SK-N-SH treated with all-trans-retinoic acid at 6 μM for 48 hours (cell line): ENCODE measurements at regions not wholly inside any gene's neighbourhood (a gene's known extent, or its start where the extent isn't known, plus 50 kb on each side); places are given as distances from the start of the nearest gene placed in this dataset.

Source experiments
- ARNTL ChIP-seq: fragments of 450-650 bp; formaldehyde crosslinking; IDR thresholded peaks from 2 replicates; pipeline ENCODE4 v1.5.0; 2020; ENCODE audit warnings: low read depth, mild to moderate bottlenecking, moderate library complexity, borderline replicate concordance
- GLIS3 ChIP-seq: fragments of 250-450 bp; sonication (Bioruptor Pico); IDR thresholded peaks from 2 replicates; pipeline ENCODE4 v1.5.0; 2020; ENCODE audit warnings: mild to moderate bottlenecking, moderate library complexity
- OSR1 ChIP-seq: fragments of 250-450 bp; sonication (Bioruptor Pico); IDR thresholded peaks from 2 replicates; pipeline ENCODE4 v1.8.0; 2022; ENCODE audit warnings: moderate library complexity, mild to moderate bottlenecking, inconsistent platforms
- RARB ChIP-seq: fragments of 250-450 bp; sonication (Bioruptor Pico); IDR thresholded peaks from 2 replicates; pipeline ENCODE4 v1.8.0; 2021; ENCODE audit warnings: mild to moderate bottlenecking, moderate library complexity
- SNAI2 ChIP-seq: fragments of 250-450 bp; sonication (Bioruptor Pico); IDR thresholded peaks from 2 replicates; pipeline ENCODE4 v1.5.0; 2020; ENCODE audit warnings: mild to moderate bottlenecking, moderate library complexity
- ZFP3 ChIP-seq: fragments of 250-450 bp; sonication (Bioruptor Pico); IDR thresholded peaks from 2 replicates; pipeline ENCODE4 v1.5.0; 2020; ENCODE audit warnings: mild to moderate bottlenecking, moderate library complexity
- ZFP30 ChIP-seq: fragments of 450-650 bp; formaldehyde crosslinking; IDR thresholded peaks from 2 replicates; pipeline ENCODE4 v1.5.0; 2022; ENCODE audit warnings: mild to moderate bottlenecking, moderate library complexity
- ZNF70 ChIP-seq: fragments of 450-650 bp; formaldehyde crosslinking; IDR thresholded peaks from 2 replicates; pipeline ENCODE4 v1.5.0; 2020; ENCODE audit warnings: mild to moderate bottlenecking, moderate library complexity

GRCh38 chr4:170627418-170627817, 537.7 kb upstream of the AADAT start:
- no peak for TF ChIP-seq ARNTL (CRISPR knock-in tag)
- TF ChIP-seq SNAI2: no peak
- TF ChIP-seq ZFP30: no peak
- TF ChIP-seq ZFP3 (CRISPR knock-in tag): no peak
- no peak for TF ChIP-seq RARB (CRISPR knock-in tag)
- TF ChIP-seq GLIS3 (CRISPR knock-in tag): no peak
- no peak for TF ChIP-seq ZNF70 (CRISPR knock-in tag)
- no peak for TF ChIP-seq OSR1
